ENCODE measurements at regions not wholly inside any gene's neighbourhood (a gene's known extent, or its start where the extent isn't known, plus 50 kb on each side); places are given as distances from the start of the nearest gene placed in this dataset.
"Not testable (repeated sequence)": the region's sequence is repeated elsewhere in the genome, so short reads cannot be mapped to it uniquely, and the experiment has no call there.

- H3K4me3 ChIP-seq (ENCODE audit: low read depth, low read length): no peak overlapping the region
- TF ChIP-seq MYC (IDR thresholded peaks at IDR 0.05; ENCODE audit: low read depth, low read length) (no peak), CTCF (IDR thresholded peaks at IDR 0.05; ENCODE audit: low read depth, low read length) (no peak), POLR2A (IDR thresholded peaks at IDR 0.05; ENCODE audit: extremely low read depth, insufficient read length) (no peak), MAX (IDR thresholded peaks at IDR 0.05; ENCODE audit: low read depth, low read length) (no peak)
- no peak for DNase-seq (ENCODE audit: low read depth)
Measured at GRCh38 chr19:28578786-28579505, 634.0 kb downstream of the UQCRFS1 start.

- H3K4me3 ChIP-seq (ENCODE audit: low read depth, low read length): no peak overlapping the region
- no peak for DNase-seq (ENCODE audit: low read depth)
- TF ChIP-seq MYC (IDR thresholded peaks at IDR 0.05; ENCODE audit: low read depth, low read length) (no peak), MAX (IDR thresholded peaks at IDR 0.05; ENCODE audit: low read depth, low read length) (no peak), POLR2A (IDR thresholded peaks at IDR 0.05; ENCODE audit: extremely low read depth, insufficient read length) (no peak), CTCF (IDR thresholded peaks at IDR 0.05; ENCODE audit: low read depth, low read length) (no peak)
Measured at GRCh38 chr19:28578208-28578607, 634.7 kb downstream of the UQCRFS1 start.

GRCh38 chr19:28577666-28578065 lies 635.3 kb downstream of the UQCRFS1 start:
- no peak overlapping the region for H3K4me3 ChIP-seq (ENCODE audit: low read depth, low read length)
- TF ChIP-seq MAX (IDR thresholded peaks at IDR 0.05; ENCODE audit: low read depth, low read length) (no peak), CTCF (IDR thresholded peaks at IDR 0.05; ENCODE audit: low read depth, low read length) (no peak), POLR2A (IDR thresholded peaks at IDR 0.05; ENCODE audit: extremely low read depth, insufficient read length) (no peak), MYC (IDR thresholded peaks at IDR 0.05; ENCODE audit: low read depth, low read length) (no peak)
- no peak for DNase-seq (ENCODE audit: low read depth)

GRCh38 chr19:28577233-28577632 lies 635.7 kb downstream of the UQCRFS1 start:
- H3K4me3 ChIP-seq (ENCODE audit: low read depth, low read length): no peak overlapping the region
- TF ChIP-seq MYC (IDR thresholded peaks at IDR 0.05; ENCODE audit: low read depth, low read length) (no peak), CTCF (IDR thresholded peaks at IDR 0.05; ENCODE audit: low read depth, low read length) (no peak), MAX (IDR thresholded peaks at IDR 0.05; ENCODE audit: low read depth, low read length) (no peak), POLR2A (IDR thresholded peaks at IDR 0.05; ENCODE audit: extremely low read depth, insufficient read length) (no peak)
- no peak for DNase-seq (ENCODE audit: low read depth)

GRCh38 chr19:28575816-28576215 lies 637.1 kb downstream of the UQCRFS1 start:
- TF ChIP-seq CTCF (IDR thresholded peaks at IDR 0.05; ENCODE audit: low read depth, low read length): no peak
- no peak for TF ChIP-seq POLR2A (IDR thresholded peaks at IDR 0.05; ENCODE audit: extremely low read depth, insufficient read length)
- no peak for TF ChIP-seq MAX (IDR thresholded peaks at IDR 0.05; ENCODE audit: low read depth, low read length)
- TF ChIP-seq MYC (IDR thresholded peaks at IDR 0.05; ENCODE audit: low read depth, low read length): no peak
- no peak overlapping the region for H3K4me3 ChIP-seq (ENCODE audit: low read depth, low read length)
- no peak for DNase-seq (ENCODE audit: low read depth)

GRCh38 chr19:28575312-28575711 lies 637.6 kb downstream of the UQCRFS1 start:
- not testable (repeated sequence) for H3K4me3 ChIP-seq (ENCODE audit: low read depth, low read length); DNase-seq (ENCODE audit: low read depth)
